Erythroblast (primary cell): ENCODE measurements at regions not wholly inside any gene's neighbourhood (a gene's known extent, or its start where the extent isn't known, plus 50 kb on each side); places are given as distances from the start of the nearest gene placed in this dataset.

Experiments used
- GATA1 ChIP-seq: IDR thresholded peaks from 2 replicates; pipeline ENCODE4 v1.6.1; 2011; ENCODE audit warnings: low read depth, mild to moderate bottlenecking, control low read depth, low read length, moderate library complexity
- POLR2A ChIP-seq: IDR thresholded peaks from 2 replicates; pipeline ENCODE4 v1.6.1; 2011; ENCODE audit warnings: mild to moderate bottlenecking, low read length

- TF ChIP-seq POLR2A (no peak), GATA1 (no peak)
Measured at GRCh38 chr20:28616354-28616753, 2641.1 kb upstream of the DEFB115 start.
